ENCODE measurements at regions not wholly inside any gene's neighbourhood (a gene's known extent, or its start where the extent isn't known, plus 50 kb on each side); places are given as distances from the start of the nearest gene placed in this dataset.

DNA sequence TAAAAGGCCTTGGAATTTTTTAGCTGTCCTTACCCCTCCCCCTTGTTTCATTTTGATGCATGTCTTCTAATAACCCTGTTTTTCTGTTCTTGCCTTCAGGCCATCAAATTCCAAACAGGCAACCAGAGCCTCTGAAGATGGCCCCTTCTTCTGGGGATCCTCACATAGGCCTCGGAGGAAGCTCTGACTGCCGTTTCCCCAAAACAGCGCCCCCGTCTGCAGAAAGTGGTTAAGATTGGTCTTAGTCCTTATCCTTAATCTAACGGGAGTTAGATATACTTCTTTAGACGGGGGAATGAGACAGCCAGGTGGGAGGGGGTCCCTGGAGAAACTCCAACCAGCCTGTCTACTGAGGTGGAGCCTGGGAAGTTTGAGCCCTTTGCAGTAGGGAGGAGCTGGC is 226.3 kb upstream of the ZNF608 start:
- TF ChIP-seq, protein P1, sequence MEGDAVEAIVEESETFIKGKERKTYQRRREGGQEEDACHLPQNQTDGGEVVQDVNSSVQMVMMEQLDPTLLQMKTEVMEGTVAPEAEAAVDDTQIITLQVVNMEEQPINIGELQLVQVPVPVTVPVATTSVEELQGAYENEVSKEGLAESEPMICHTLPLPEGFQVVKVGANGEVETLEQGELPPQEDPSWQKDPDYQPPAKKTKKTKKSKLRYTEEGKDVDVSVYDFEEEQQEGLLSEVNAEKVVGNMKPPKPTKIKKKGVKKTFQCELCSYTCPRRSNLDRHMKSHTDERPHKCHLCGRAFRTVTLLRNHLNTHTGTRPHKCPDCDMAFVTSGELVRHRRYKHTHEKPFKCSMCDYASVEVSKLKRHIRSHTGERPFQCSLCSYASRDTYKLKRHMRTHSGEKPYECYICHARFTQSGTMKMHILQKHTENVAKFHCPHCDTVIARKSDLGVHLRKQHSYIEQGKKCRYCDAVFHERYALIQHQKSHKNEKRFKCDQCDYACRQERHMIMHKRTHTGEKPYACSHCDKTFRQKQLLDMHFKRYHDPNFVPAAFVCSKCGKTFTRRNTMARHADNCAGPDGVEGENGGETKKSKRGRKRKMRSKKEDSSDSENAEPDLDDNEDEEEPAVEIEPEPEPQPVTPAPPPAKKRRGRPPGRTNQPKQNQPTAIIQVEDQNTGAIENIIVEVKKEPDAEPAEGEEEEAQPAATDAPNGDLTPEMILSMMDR (IDR thresholded peaks at IDR 0.05; ENCODE audit: insufficient read depth in 1 of 2, low read depth in 1 of 2, low read length in 1 of 2, severe bottlenecking in 1 of 2, unreplicated experiment in 1 of 2), result no peak
- Mint-ChIP-seq H3K4me3 (ENCODE audit: unreplicated experiment) (no peak overlapping the region), H3K27ac (ENCODE audit: unreplicated experiment) (no peak overlapping the region), H3K9me3 (ENCODE audit: unreplicated experiment) (peaks cover 14% of the 10 kb centered on the region), H3K4me1 (ENCODE audit: low read depth, unreplicated experiment) (peaks cover 6% of the 10 kb centered on the region), H3K27me3 (ENCODE audit: insufficient read depth, unreplicated experiment) (no peaks in the 10 kb centered on the region), H3K36me3 (ENCODE audit: insufficient read depth, unreplicated experiment) (no peaks in the 10 kb centered on the region)
- no peak for DNase-seq
- H3K4me3 ChIP-seq (ENCODE audit: low read depth, low read length), result no peak overlapping the region
- no peaks in the 10 kb centered on the region for H3K36me3 ChIP-seq (ENCODE audit: control insufficient read depth, insufficient read depth, low read length)
- ChIA-PET POLR2A (interaction anchor here (0.5 kb wide), 1 partner anchor 28 kb away, joined by 3 read pairs; no protein-coding TSS in a partner anchor), CTCF (no interaction called here)
- no TSS peak for BruUV-seq (replicated peaks)
- intact Hi-C loops (cut with micrococcal nuclease; ENCODE audit: unreplicated experiment), result no loop called here
- H3K9me3 ChIP-seq, result 0 out of 2 replicates have a peak, but pooled peaks cover 11% of the 10 kb centered on the region
- no peaks in the 10 kb centered on the region for H3K27me3 ChIP-seq (replicated peaks; ENCODE audit: control insufficient read depth, insufficient read depth, low read length)
- H3K4me1 ChIP-seq, result peaks cover 4% of the 10 kb centered on the region

DNA sequence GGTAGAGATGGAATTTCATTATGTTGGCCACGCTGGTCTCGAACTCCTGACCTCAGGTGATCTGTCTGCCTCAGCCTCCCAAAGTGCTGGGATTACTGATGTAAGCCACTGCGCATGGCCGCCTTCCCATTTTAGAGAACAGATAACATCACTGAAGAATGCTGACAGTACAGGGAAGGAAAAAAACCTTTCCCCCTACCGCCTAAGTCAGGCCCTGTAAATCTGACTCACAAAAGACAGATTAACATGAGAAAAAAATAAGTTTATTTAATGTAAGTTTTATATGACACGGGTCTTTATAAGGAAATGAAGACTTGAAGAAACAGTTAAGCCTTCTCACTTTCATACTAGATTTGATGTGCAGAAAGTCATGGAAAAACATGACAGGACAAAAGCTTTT is 227.2 kb upstream of the ZNF608 start:
- H3K36me3 Mint-ChIP-seq (ENCODE audit: insufficient read depth, unreplicated experiment), result no peaks in the 10 kb centered on the region
- H3K4me3 Mint-ChIP-seq (ENCODE audit: unreplicated experiment), result no peak overlapping the region
- intact Hi-C loops (cut with micrococcal nuclease; ENCODE audit: unreplicated experiment), result no loop called here
- ChIA-PET POLR2A (no interaction called here), CTCF (no interaction called here)
- no TSS peak for BruUV-seq (replicated peaks)
- TF ChIP-seq, protein P1 (IDR thresholded peaks at IDR 0.05; ENCODE audit: insufficient read depth in 1 of 2, low read depth in 1 of 2, low read length in 1 of 2, severe bottlenecking in 1 of 2, unreplicated experiment in 1 of 2), result no peak
- H3K4me1 Mint-ChIP-seq (ENCODE audit: low read depth, unreplicated experiment), result peaks cover 8% of the 10 kb centered on the region
- peaks cover 14% of the 10 kb centered on the region for H3K9me3 Mint-ChIP-seq (ENCODE audit: unreplicated experiment)
- Histone ChIP-seq H3K9me3 (0 out of 2 replicates have a peak, but pooled peaks cover 11% of the 10 kb centered on the region), H3K36me3 (ENCODE audit: control insufficient read depth, insufficient read depth, low read length) (no peaks in the 10 kb centered on the region), H3K27me3 (replicated peaks; ENCODE audit: control insufficient read depth, insufficient read depth, low read length) (no peaks in the 10 kb centered on the region), H3K4me1 (peaks cover 5% of the 10 kb centered on the region), H3K4me3 (ENCODE audit: low read depth, low read length) (no peak overlapping the region)
- H3K27me3 Mint-ChIP-seq (ENCODE audit: insufficient read depth, unreplicated experiment), result no peaks in the 10 kb centered on the region
- DNase-seq, result no peak
- no peak overlapping the region for H3K27ac Mint-ChIP-seq (ENCODE audit: unreplicated experiment)

DNA sequence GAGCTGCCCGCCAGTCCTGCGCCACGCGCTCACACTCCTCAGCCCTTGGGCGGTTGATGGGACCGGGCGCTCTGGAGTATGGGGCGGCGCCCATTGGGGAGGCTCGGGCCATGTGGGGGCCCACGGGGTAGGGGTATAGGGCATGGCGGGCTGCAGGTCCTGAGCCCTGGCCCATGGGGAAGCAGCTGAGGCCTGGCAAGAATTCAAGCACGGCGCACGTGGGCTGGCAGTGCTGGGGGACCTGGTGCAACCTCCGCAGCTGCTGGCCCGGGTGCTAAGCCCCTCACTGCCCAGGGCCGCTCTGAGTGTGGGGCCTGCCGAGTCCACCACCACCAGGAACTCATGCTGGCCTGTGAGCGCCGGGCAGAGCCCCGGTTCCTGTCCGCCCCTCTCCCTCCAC is 229.6 kb upstream of the ZNF608 start:
- ChIA-PET POLR2A (no interaction called here), CTCF (no interaction called here)
- Histone ChIP-seq H3K27me3 (replicated peaks; ENCODE audit: control insufficient read depth, insufficient read depth, low read length) (no peaks in the 10 kb centered on the region), H3K4me3 (ENCODE audit: low read depth, low read length) (no peak overlapping the region), H3K4me1 (peaks cover 25% of the 10 kb centered on the region), H3K9me3 (0 out of 2 replicates have a peak, but pooled peaks cover 11% of the 10 kb centered on the region), H3K36me3 (ENCODE audit: control insufficient read depth, insufficient read depth, low read length) (no peaks in the 10 kb centered on the region)
- TF ChIP-seq, protein P1 (IDR thresholded peaks at IDR 0.05; ENCODE audit: insufficient read depth in 1 of 2, low read depth in 1 of 2, low read length in 1 of 2, severe bottlenecking in 1 of 2, unreplicated experiment in 1 of 2), result no peak
- peaks cover 18% of the 10 kb centered on the region for H3K4me1 Mint-ChIP-seq (ENCODE audit: low read depth, unreplicated experiment)
- no peak overlapping the region for H3K4me3 Mint-ChIP-seq (ENCODE audit: unreplicated experiment)
- no peaks in the 10 kb centered on the region for H3K27me3 Mint-ChIP-seq (ENCODE audit: insufficient read depth, unreplicated experiment)
- no TSS peak for BruUV-seq (replicated peaks)
- no peaks in the 10 kb centered on the region for H3K36me3 Mint-ChIP-seq (ENCODE audit: insufficient read depth, unreplicated experiment)
- intact Hi-C loops (cut with micrococcal nuclease; ENCODE audit: unreplicated experiment), result no loop called here
- H3K9me3 Mint-ChIP-seq (ENCODE audit: unreplicated experiment), result peaks cover 4% of the 10 kb centered on the region
- H3K27ac Mint-ChIP-seq (ENCODE audit: unreplicated experiment), result no peak overlapping the region
- no peak for DNase-seq
